Activated T-cell treated with anti-CD3 and anti-CD28 coated beads, Interleukin-2, amount 50 U/mL, for 24 hours (primary cell): ENCODE measurements at regions not wholly inside any gene's neighbourhood (a gene's known extent, or its start where the extent isn't known, plus 50 kb on each side); places are given as distances from the start of the nearest gene placed in this dataset.
"Not testable (repeated sequence)": the region's sequence is repeated elsewhere in the genome, so short reads cannot be mapped to it uniquely, and the experiment has no call there.

Source experiments
- DNase-seq: peaks from one replicate; pipeline ENCODE4 v3.0.0-alpha.2; 2020
- H3K27ac Mint-ChIP-seq: 2 replicates; pipeline ENCODE4 v1.8.0; 2020; ENCODE audit warnings: mild to moderate bottlenecking, mixed read lengths
- H3K27me3 Mint-ChIP-seq: 2 replicates; pipeline ENCODE4 v1.8.0; 2020; ENCODE audit warnings: mixed read lengths
- H3K36me3 Mint-ChIP-seq: 2 replicates; pipeline ENCODE4 v1.8.0; 2020; ENCODE audit warnings: low read depth, mixed read lengths
- H3K4me1 Mint-ChIP-seq: 2 replicates; pipeline ENCODE4 v1.8.0; 2020; ENCODE audit warnings: low read depth, mixed read lengths
- H3K4me3 Mint-ChIP-seq: 2 replicates; pipeline ENCODE4 v1.8.0; 2020; ENCODE audit warnings: mild to moderate bottlenecking, moderate library complexity, mixed read lengths
- H3K9me3 Mint-ChIP-seq: 2 replicates; pipeline ENCODE4 v1.8.0; 2020; ENCODE audit warnings: mixed read lengths

GRCh38 chr20:51185861-51186260 is 163.0 kb upstream of the KCNG1 start:
- no peak for DNase-seq
- no peak overlapping the region for H3K27ac Mint-ChIP-seq
- H3K36me3 Mint-ChIP-seq = no peaks in the 10 kb centered on the region
- H3K4me3 Mint-ChIP-seq = no peak overlapping the region
- no peaks in the 10 kb centered on the region for H3K9me3 Mint-ChIP-seq
- no peaks in the 10 kb centered on the region for H3K4me1 Mint-ChIP-seq
- H3K27me3 Mint-ChIP-seq = peaks cover 35% of the 10 kb centered on the region

GRCh38 chr20:51185277-51185676 is 162.4 kb upstream of the KCNG1 start:
- Mint-ChIP-seq H3K36me3 (no peaks in the 10 kb centered on the region), H3K27ac (no peak overlapping the region), H3K9me3 (no peaks in the 10 kb centered on the region), H3K4me3 (no peak overlapping the region), H3K27me3 (peaks cover 37% of the 10 kb centered on the region), H3K4me1 (no peaks in the 10 kb centered on the region)
- no peak for DNase-seq

DNA sequence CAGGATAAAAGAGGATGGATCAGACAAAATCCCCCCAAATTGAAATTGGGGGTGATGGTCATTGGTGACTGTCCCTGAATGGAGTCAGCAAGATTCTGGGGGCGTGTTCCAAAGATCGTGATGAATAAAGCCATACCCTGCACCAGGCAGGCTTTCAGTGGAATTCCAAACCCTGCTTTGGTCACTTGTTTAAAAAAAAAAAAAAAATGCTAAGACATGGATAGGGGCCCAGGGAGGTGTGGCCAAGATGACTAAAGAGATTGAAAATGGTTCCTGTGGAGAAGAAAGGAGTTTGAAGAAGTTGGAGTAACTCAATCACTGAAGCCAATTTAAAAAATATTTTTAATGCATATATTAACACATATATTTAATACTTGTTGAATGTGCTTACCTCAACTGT is 161.4 kb upstream of the KCNG1 start:
- H3K4me1 Mint-ChIP-seq = no peaks in the 10 kb centered on the region
- no peak overlapping the region for H3K4me3 Mint-ChIP-seq

DNA sequence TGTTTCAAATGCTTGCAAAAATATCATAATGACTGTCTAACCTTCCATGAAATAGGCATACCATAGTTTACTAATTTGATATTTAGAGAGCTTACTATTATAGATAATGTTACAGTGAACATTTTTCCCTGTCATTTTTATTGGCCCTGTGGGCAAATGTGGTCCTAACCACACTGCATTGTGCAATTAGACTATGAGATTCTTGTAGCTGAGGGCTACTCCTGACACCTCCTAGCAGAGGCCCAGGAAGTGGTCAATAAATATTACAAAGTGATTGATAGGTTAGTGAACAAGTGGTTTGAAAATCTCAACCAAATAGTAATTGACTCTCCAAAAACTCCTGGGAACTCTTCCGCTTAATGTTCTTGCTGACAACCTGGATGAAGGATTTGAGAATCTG is 160.5 kb upstream of the KCNG1 start:
- no peak for DNase-seq
- Mint-ChIP-seq H3K9me3 (no peaks in the 10 kb centered on the region), H3K4me3 (no peak overlapping the region), H3K36me3 (no peaks in the 10 kb centered on the region), H3K4me1 (no peaks in the 10 kb centered on the region), H3K27ac (no peak overlapping the region), H3K27me3 (peaks cover 46% of the 10 kb centered on the region)

More for the DNA sequence above, 161.4 kb upstream of the KCNG1 start:
- no peaks in the 10 kb centered on the region for H3K36me3 Mint-ChIP-seq
- no peaks in the 10 kb centered on the region for H3K9me3 Mint-ChIP-seq
- H3K27me3 Mint-ChIP-seq = peaks cover 41% of the 10 kb centered on the region
- no peak overlapping the region for H3K27ac Mint-ChIP-seq
- DNase-seq = no peak

GRCh38 chr20:51182571-51182970 is 159.7 kb upstream of the KCNG1 start:
- DNase-seq = no peak
- Mint-ChIP-seq H3K9me3 (no peaks in the 10 kb centered on the region), H3K27me3 (peaks cover 47% of the 10 kb centered on the region), H3K36me3 (no peaks in the 10 kb centered on the region), H3K4me1 (no peaks in the 10 kb centered on the region), H3K27ac (no peak overlapping the region), H3K4me3 (no peak overlapping the region)

- Mint-ChIP-seq H3K27ac (no peak overlapping the region), H3K27me3 (peaks cover 54% of the 10 kb centered on the region), H3K4me1 (no peaks in the 10 kb centered on the region), H3K36me3 (no peaks in the 10 kb centered on the region), H3K9me3 (no peaks in the 10 kb centered on the region), H3K4me3 (no peak overlapping the region)
- no peak for DNase-seq
Measured at GRCh38 chr20:51178153-51178552, 155.2 kb upstream of the KCNG1 start.

GRCh38 chr20:51176876-51177275 is 154.0 kb upstream of the KCNG1 start:
- Mint-ChIP-seq H3K27ac (no peak overlapping the region), H3K4me3 (no peak overlapping the region), H3K9me3 (no peaks in the 10 kb centered on the region), H3K4me1 (no peaks in the 10 kb centered on the region), H3K36me3 (no peaks in the 10 kb centered on the region), H3K27me3 (peaks cover 63% of the 10 kb centered on the region)
- DNase-seq = no peak

GRCh38 chr20:51176446-51176845 is 153.5 kb upstream of the KCNG1 start:
- H3K27me3 Mint-ChIP-seq = peaks cover 67% of the 10 kb centered on the region

DNA sequence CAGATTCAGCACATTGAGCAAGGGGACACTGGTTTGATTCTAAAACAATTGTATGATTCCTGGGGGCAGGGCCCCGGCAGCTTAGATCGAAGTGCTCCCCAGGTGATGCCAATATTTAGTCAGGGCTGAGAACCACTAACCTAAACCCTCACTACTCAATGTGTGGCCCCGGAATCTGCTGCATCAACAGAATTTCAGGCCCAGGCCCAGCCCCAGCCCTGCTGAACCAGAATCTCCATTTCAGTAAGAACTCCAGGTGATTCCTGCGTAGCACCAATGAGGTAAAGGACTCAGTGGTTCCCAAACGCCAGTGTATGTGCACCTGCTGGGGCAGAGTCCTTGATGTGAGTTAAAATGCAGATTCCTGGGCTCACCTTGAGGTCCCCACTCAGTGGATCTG is 152.8 kb upstream of the KCNG1 start:
- peaks cover 65% of the 10 kb centered on the region for H3K27me3 Mint-ChIP-seq
- H3K36me3 Mint-ChIP-seq = no peaks in the 10 kb centered on the region
- no peaks in the 10 kb centered on the region for H3K4me1 Mint-ChIP-seq
- no peak overlapping the region for H3K27ac Mint-ChIP-seq
- no peaks in the 10 kb centered on the region for H3K9me3 Mint-ChIP-seq
- no peak overlapping the region for H3K4me3 Mint-ChIP-seq
- no peak for DNase-seq

More at GRCh38 chr20:51176446-51176845, 153.5 kb upstream of the KCNG1 start:
- H3K9me3 Mint-ChIP-seq = no peaks in the 10 kb centered on the region
- no peaks in the 10 kb centered on the region for H3K4me1 Mint-ChIP-seq
- no peak overlapping the region for H3K27ac Mint-ChIP-seq
- H3K36me3 Mint-ChIP-seq = no peaks in the 10 kb centered on the region
- no peak for DNase-seq
- H3K4me3 Mint-ChIP-seq = no peak overlapping the region

- H3K4me1 Mint-ChIP-seq = no peaks in the 10 kb centered on the region
- no peak for DNase-seq
- H3K9me3 Mint-ChIP-seq = no peaks in the 10 kb centered on the region
- no peak overlapping the region for H3K27ac Mint-ChIP-seq
- peaks cover 66% of the 10 kb centered on the region for H3K27me3 Mint-ChIP-seq
- H3K36me3 Mint-ChIP-seq = no peaks in the 10 kb centered on the region
- no peak overlapping the region for H3K4me3 Mint-ChIP-seq
Measured at GRCh38 chr20:51175156-51175555, 152.2 kb upstream of the KCNG1 start.

- no peaks in the 10 kb centered on the region for H3K4me1 Mint-ChIP-seq
- no peak overlapping the region for H3K4me3 Mint-ChIP-seq
- no peaks in the 10 kb centered on the region for H3K9me3 Mint-ChIP-seq
- H3K27ac Mint-ChIP-seq = no peak overlapping the region
- peaks cover 60% of the 10 kb centered on the region for H3K27me3 Mint-ChIP-seq
- H3K36me3 Mint-ChIP-seq = no peaks in the 10 kb centered on the region
- DNase-seq = no peak
Measured at GRCh38 chr20:51174536-51174935, 151.6 kb upstream of the KCNG1 start.

DNA sequence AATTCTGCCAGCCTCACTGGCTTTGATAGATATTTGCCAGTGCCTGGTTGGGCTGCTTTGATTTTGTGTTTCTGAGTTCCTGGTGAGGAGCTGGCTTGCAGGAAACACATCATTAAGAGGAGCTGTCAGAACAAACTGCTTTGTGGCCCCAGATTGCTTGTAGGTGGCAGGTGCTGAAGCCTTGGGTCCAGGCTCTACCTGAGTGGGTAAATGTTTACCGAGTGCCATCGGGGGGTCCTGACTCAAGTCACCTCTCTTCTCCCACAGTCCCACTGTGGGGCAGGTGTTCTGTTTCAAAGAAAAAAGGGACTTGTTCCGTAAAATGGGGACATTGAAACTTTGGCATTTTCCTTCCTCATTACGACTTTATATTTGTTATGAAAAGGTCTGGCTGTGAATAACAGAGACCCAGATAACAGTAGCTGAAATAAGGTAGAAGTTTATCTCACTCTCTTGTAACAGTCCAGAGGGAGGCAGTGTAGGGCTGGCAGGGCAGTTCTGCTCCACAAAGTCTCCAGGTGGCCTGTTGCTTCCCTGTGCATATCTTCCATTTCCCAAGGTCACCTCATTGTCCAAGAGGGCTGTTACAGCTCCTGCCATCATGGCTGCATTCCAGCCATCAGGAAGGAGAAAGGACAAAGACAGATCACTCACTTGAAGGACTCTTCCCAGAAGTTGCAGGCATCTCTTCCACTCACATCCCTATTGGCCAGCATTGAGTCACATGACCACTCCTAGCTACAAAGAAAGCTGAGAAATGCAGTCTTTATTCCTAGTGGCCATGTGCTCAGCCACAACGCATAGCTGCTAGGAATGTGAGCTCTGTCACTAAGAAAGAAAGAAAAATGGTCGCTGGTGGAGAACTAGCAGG is 149.9 kb upstream of the KCNG1 start:
- H3K27ac Mint-ChIP-seq = no peak overlapping the region
- H3K4me1 Mint-ChIP-seq = peaks cover 3% of the 10 kb centered on the region
- no peak overlapping the region for H3K4me3 Mint-ChIP-seq
- DNase-seq = no peak
- H3K36me3 Mint-ChIP-seq = no peaks in the 10 kb centered on the region
- peaks cover 57% of the 10 kb centered on the region for H3K27me3 Mint-ChIP-seq
- no peaks in the 10 kb centered on the region for H3K9me3 Mint-ChIP-seq

- H3K27me3 Mint-ChIP-seq = peaks cover 54% of the 10 kb centered on the region
- H3K27ac Mint-ChIP-seq = no peak overlapping the region
- no peak for DNase-seq
- peaks cover 3% of the 10 kb centered on the region for H3K4me1 Mint-ChIP-seq
- H3K9me3 Mint-ChIP-seq = no peaks in the 10 kb centered on the region
- H3K36me3 Mint-ChIP-seq = no peaks in the 10 kb centered on the region
- H3K4me3 Mint-ChIP-seq = no peak overlapping the region
Measured at GRCh38 chr20:51171141-51171540, 148.2 kb upstream of the KCNG1 start.

DNA sequence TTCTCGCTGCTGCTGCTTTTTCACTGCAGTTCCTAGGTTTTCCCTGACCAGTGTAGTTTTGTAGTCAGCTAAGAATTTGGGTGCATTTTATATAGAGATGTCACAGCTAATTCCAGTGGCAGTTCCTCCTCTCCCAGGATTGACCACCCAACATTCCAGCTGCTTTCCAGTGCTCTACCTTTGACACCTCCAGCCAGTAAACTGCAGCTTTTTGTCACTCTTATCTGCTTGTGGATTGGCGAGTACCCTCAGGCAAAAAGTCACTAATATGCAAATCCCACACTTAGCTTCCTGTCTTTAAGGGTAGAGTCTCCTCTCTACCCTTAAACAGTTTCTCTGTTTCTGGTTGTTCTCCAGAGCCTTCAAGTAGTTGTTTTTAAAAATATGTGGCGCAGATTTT is 146.9 kb upstream of the KCNG1 start:
- no peak for DNase-seq
- H3K4me1 Mint-ChIP-seq = peaks cover 3% of the 10 kb centered on the region
- H3K9me3 Mint-ChIP-seq = no peaks in the 10 kb centered on the region
- H3K36me3 Mint-ChIP-seq = no peaks in the 10 kb centered on the region
- no peak overlapping the region for H3K27ac Mint-ChIP-seq
- no peak overlapping the region for H3K4me3 Mint-ChIP-seq
- H3K27me3 Mint-ChIP-seq = peaks cover 48% of the 10 kb centered on the region

- peaks cover 36% of the 10 kb centered on the region for H3K27me3 Mint-ChIP-seq
- H3K27ac Mint-ChIP-seq, DNase-seq, H3K4me1 Mint-ChIP-seq, H3K9me3 Mint-ChIP-seq, H3K4me3 Mint-ChIP-seq, H3K36me3 Mint-ChIP-seq: not testable (repeated sequence)
Measured at GRCh38 chr20:51167911-51168310, 145.0 kb upstream of the KCNG1 start.
